ENCODE measurements at regions not wholly inside any gene's neighbourhood (a gene's known extent, or its start where the extent isn't known, plus 50 kb on each side); places are given as distances from the start of the nearest gene placed in this dataset.

DNA sequence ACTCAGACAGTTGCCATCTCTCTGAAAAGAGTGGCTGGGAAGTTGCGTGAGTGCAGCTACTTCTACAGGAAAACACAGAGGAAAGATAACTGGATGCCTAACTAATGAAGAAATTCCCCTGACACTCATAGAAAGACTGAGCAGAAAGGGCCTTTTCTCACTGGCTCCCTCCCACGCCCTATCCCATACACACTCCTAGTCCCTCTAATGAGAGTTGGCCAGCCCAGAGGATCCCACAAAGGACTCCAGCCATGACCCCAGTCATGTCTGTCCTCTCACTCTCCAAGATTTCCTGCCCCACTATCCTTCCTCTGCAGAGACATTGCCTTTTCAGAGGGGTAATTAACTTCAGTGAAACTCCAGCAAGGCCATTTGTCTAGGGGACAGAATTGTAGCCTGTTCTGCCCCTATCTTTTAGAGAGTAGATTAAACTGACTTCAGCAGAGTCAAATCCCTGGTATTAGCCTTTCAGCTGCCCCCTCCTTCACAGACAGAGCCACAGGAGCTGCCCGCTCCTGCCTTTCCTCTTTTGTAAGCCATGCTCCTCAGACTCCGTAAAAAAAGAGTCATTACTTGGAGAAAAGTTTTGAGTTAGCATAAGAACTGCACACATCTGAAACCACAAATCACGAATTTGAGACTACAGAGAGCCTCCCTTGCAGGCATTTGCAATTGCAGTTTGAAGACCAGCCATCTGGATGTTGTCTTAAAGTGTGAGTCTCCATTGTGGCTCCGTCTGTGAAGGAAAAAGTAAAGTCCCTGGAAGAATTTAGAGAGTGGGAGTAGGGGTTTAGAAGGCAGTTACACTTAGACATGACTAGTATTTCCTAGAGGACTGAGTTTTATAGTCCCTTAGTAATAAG lies 129.1 kb upstream of the SEMA6D start:
- no peak for DNase-seq (ENCODE audit: low read depth)
- no peak overlapping the region for H3K4me3 ChIP-seq (ENCODE audit: low read depth, low read length)
- TF ChIP-seq, protein P1, sequence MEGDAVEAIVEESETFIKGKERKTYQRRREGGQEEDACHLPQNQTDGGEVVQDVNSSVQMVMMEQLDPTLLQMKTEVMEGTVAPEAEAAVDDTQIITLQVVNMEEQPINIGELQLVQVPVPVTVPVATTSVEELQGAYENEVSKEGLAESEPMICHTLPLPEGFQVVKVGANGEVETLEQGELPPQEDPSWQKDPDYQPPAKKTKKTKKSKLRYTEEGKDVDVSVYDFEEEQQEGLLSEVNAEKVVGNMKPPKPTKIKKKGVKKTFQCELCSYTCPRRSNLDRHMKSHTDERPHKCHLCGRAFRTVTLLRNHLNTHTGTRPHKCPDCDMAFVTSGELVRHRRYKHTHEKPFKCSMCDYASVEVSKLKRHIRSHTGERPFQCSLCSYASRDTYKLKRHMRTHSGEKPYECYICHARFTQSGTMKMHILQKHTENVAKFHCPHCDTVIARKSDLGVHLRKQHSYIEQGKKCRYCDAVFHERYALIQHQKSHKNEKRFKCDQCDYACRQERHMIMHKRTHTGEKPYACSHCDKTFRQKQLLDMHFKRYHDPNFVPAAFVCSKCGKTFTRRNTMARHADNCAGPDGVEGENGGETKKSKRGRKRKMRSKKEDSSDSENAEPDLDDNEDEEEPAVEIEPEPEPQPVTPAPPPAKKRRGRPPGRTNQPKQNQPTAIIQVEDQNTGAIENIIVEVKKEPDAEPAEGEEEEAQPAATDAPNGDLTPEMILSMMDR (conservative IDR thresholded peaks at IDR 0.05; ENCODE audit: low read depth, low read length): no peak

DNA sequence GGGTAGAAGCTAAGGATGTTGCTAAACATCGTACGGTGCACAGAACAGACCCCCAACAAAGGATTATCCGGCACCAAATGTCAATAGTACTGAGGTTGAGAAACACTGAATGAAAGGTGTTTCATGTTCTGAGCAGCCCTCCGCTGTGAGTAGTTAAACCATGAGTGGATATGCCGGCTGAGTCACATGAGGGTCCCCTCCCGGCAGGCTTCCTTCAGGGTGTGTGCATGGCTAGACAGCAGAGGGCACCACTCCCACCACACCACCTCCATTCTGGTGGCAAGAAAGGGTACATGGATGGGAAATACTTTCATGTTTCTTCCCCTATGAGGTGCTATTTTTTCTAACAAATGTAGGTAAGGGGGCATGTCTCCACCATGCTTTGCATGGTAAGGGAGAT lies 128.3 kb upstream of the SEMA6D start:
- H3K4me3 ChIP-seq (ENCODE audit: low read depth, low read length): no peak overlapping the region
- TF ChIP-seq, protein P1 (conservative IDR thresholded peaks at IDR 0.05; ENCODE audit: low read depth, low read length): peak; percentile 10
- no peak for DNase-seq (ENCODE audit: low read depth)

DNA sequence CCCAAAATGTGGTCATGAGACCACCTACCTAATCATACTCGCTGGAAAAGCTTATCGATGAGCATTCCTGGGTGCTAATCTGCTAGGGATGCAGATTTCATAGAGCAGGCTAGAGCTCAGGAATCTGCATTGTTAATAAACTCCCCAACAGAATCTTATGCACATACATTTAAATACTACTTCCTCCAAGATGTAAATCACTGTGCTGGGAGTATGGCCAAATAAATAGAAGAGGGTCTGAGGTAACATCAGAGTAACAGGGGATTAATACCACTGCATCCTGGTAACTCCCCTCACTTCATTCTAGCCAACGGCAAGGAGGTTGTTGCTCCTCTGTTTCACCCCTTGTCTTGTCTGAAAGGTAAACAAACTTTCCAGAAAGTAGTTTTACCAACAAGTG lies 118.3 kb upstream of the SEMA6D start:
- no peak for DNase-seq (ENCODE audit: low read depth)
- no peak overlapping the region for H3K4me3 ChIP-seq (ENCODE audit: low read depth, low read length)
- TF ChIP-seq, protein P1 (conservative IDR thresholded peaks at IDR 0.05; ENCODE audit: low read depth, low read length): no peak

DNA sequence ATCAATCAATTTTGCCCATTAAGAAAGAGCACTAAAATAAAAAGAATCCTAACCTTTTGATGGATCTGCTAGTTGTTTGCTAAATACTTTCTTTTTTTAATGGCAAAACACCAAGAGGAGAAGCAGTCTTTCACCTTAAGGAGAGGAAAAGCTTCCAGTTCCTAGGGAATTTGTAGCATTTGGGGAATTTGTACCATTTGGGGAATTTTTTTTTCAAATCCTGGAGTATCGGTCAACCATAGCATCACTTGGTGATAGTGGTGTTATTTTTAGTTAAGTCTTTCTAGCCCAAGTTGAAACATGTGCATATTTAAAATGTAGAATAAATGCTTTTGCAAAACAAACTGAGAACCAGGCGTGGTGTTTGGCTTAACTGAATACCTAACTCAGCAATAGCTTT lies 117.5 kb upstream of the SEMA6D start:
- TF ChIP-seq, protein P1 (conservative IDR thresholded peaks at IDR 0.05; ENCODE audit: low read depth, low read length): no peak
- H3K4me3 ChIP-seq (ENCODE audit: low read depth, low read length): no peak overlapping the region
- no peak for DNase-seq (ENCODE audit: low read depth)

DNA sequence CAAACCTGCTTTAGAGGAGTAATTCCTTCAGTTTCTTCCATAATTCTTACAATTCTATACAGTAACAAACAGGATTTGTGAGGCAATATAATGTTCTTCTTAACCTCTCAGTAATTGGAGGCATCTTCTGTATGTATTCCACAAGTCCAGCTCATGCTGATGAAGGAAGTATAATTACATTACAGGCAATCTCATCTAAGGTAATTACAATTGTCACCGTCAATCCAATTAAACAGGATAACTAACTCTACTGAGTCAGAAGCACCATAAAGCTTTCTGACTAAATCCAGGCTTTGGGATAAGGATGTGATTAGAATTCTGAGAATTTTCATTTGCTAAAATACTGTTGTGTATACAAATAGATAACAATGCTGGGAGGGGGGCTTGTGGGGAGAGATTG lies 115.2 kb upstream of the SEMA6D start:
- H3K4me3 ChIP-seq (ENCODE audit: low read depth, low read length): no peak overlapping the region
- TF ChIP-seq, protein P1 (conservative IDR thresholded peaks at IDR 0.05; ENCODE audit: low read depth, low read length): no peak
- DNase-seq (ENCODE audit: low read depth): no peak

DNA sequence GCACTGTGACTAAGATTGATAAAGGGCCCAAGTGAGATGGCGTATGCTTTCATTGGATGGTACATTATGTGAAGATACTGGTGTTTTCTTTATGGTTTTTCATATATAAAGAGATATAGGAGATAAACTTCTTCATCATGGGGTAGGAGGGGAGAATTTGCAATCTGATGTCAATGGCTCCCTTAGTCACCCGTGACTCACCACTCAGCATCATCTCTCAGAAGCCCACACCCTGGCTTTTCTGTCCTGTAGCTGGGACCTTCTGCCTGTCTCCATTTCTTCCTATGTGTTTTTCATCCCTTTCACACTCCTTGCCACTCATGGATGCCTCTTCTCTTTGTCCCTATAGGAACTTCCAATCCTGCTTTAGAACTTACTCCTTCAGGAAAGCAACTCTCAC lies 114.3 kb upstream of the SEMA6D start:
- TF ChIP-seq, protein P1 (conservative IDR thresholded peaks at IDR 0.05; ENCODE audit: low read depth, low read length): no peak

DNA sequence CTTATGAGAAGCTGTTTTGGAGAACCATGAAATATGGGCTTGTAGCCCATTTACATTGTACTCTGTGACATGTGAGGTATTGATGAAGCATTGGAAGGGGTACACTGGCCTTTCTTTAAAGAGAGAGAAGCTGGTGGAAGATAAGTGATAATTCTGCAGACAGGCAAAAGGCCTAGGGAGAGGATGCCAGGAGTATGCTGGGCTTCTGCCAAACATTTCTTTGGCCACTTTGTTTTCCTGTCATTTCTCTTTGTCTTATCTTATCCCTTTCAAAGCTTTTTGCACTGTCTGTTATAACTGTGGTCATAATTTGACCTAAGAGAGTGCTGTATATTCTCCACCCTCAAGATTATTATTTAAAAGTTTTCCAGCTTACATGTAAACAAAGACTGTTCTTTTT lies 109.6 kb upstream of the SEMA6D start:
- peak; percentile 12 for DNase-seq (ENCODE audit: low read depth)
- no peak overlapping the region for H3K4me3 ChIP-seq (ENCODE audit: low read depth, low read length)
- TF ChIP-seq, protein P1 (conservative IDR thresholded peaks at IDR 0.05; ENCODE audit: low read depth, low read length): no peak

More for the DNA sequence above, 114.3 kb upstream of the SEMA6D start:
- H3K4me3 ChIP-seq (ENCODE audit: low read depth, low read length): no peak overlapping the region
- DNase-seq (ENCODE audit: low read depth): no peak

Measured in choroid plexus epithelial cell (primary cell).